H1 (cell line): ENCODE measurements at regions not wholly inside any gene's neighbourhood (a gene's known extent, or its start where the extent isn't known, plus 50 kb on each side); places are given as distances from the start of the nearest gene placed in this dataset.

ENCODE experiments used
- CTCF ChIA-PET: fragments of 300-600 bp; sonication (Branson Sonifier 250); formaldehyde crosslinking; loops from one replicate; lab custom pipeline; 2021; ENCODE audit not compliant: partially characterized antibody; lab: Charles Lee
- POLR2A ChIA-PET: fragments of 300-600 bp; sonication (Branson Sonifier 250); formaldehyde crosslinking; loops from one replicate; lab custom pipeline; 2021; ENCODE audit warnings: inconsistent platforms; ENCODE audit not compliant: partially characterized antibody; lab: Charles Lee
- DNase-seq, 2 experiments: peaks; one replicate each; pipeline versions ENCODE4 v3.0.0 to v3.0.0-alpha.2; 2010 to 2022; ENCODE audit warnings: low spot score in 2 of 2, low read depth in 1 of 2, mixed read lengths in 1 of 2
- FAIRE-seq: peaks from 2 replicates; lab custom pipeline; 2011; peaks lifted over from hg19 to GRCh38; lab: Jason Lieb, UNC
- H2AFZ ChIP-seq: 2 replicates; pipeline ENCODE4 v1.8.1; 2012; ENCODE audit warnings: low read length, inconsistent platforms
- H2AK5ac ChIP-seq: 2 replicates; pipeline ENCODE4 v1.6.1; 2013; ENCODE audit warnings: low read depth, low read length
- H2BK120ac ChIP-seq: replicated peaks from 2 replicates; pipeline ENCODE3; 2013; ENCODE audit warnings: low read depth, low read length, inconsistent platforms
- H2BK12ac ChIP-seq: 2 replicates; pipeline ENCODE4 v1.6.1; 2013; ENCODE audit warnings: low read depth, low read length
- H2BK15ac ChIP-seq: 2 replicates; pipeline ENCODE4 v1.6.1; 2013; ENCODE audit warnings: low read length
- H2BK20ac ChIP-seq: 2 replicates; pipeline ENCODE4 v1.6.1; 2013; ENCODE audit warnings: low read length
- H2BK5ac ChIP-seq: 2 replicates; pipeline ENCODE4 v1.6.1; 2013; ENCODE audit warnings: low read depth, low read length
- H3K14ac ChIP-seq: 2 replicates; pipeline ENCODE4 v1.6.1; 2013; ENCODE audit warnings: inconsistent platforms; ENCODE audit not compliant: insufficient read length
- H3K18ac ChIP-seq: 2 replicates; pipeline ENCODE4 v1.6.1; 2013; ENCODE audit warnings: low read length; ENCODE audit errors: extremely low read depth
- H3K23ac ChIP-seq: 2 replicates; pipeline ENCODE4 v1.6.1; 2013; ENCODE audit warnings: inconsistent platforms; ENCODE audit not compliant: insufficient read length
- H3K23me2 ChIP-seq: 2 replicates; pipeline ENCODE4 v1.6.1; 2013; ENCODE audit warnings: low read depth, low read length
- H3K27ac ChIP-seq: 2 replicates; pipeline ENCODE4 v1.6.1; 2011; ENCODE audit warnings: low read depth, low read length, inconsistent platforms
- H3K27me3 ChIP-seq, 4 experiments: replicated peaks in 1 of 4; 1 replicate in 1 of 4; 2 replicates in 3 of 4; pipeline versions ENCODE4 v1.6.1 to v1.8.1; 2011 to 2013; ENCODE audit warnings: low read length in 3 of 4, mild to moderate bottlenecking in 3 of 4, inconsistent platforms in 2 of 4, mixed read lengths in 2 of 4, moderate library complexity in 1 of 4; ENCODE audit not compliant: control insufficient read depth in 3 of 4, insufficient read depth in 3 of 4; ENCODE audit errors: extremely low read depth in 1 of 4
- H3K36me3 ChIP-seq, 4 experiments: 2 replicates each; pipeline versions ENCODE4 v1.6.1 to v1.8.1; 2011 to 2013; ENCODE audit warnings: mild to moderate bottlenecking in 4 of 4, low read length in 3 of 4, moderate library complexity in 2 of 4, control low read depth in 1 of 4, inconsistent platforms in 1 of 4; ENCODE audit not compliant: insufficient read depth in 4 of 4, control insufficient read depth in 2 of 4
- H3K4ac ChIP-seq: replicated peaks from 2 replicates; pipeline ENCODE3; 2013; ENCODE audit warnings: low read length, low read depth, mixed read lengths, inconsistent platforms; ENCODE audit not compliant: insufficient read length
- H3K4me1 ChIP-seq, 4 experiments: replicated peaks in 1 of 4; 1 replicate in 1 of 4; 2 replicates in 3 of 4; pipeline versions ENCODE4 v1.6.1 to v1.8.1; 2011 to 2013; ENCODE audit warnings: low read length in 3 of 4, inconsistent platforms in 2 of 4, mixed read lengths in 1 of 4; ENCODE audit not compliant: insufficient read depth in 4 of 4, control insufficient read depth in 3 of 4
- H3K4me2 ChIP-seq, 2 experiments: 2 replicates each; pipeline versions ENCODE4 v1.6.1 to v1.8.1; 2011 to 2013; ENCODE audit warnings: low read depth in 2 of 2, low read length in 2 of 2, control low read depth in 1 of 2, inconsistent platforms in 1 of 2, mild to moderate bottlenecking in 1 of 2; ENCODE audit not compliant: insufficient read depth in 1 of 2
- H3K4me3 ChIP-seq, 4 experiments: fragments of 200-600, 300-600 bp in 1 of 4; sonication (generic), shearing (Covaris generic), sonication (Bioruptor Twin) in 1 of 4; 2 replicates each; pipeline versions ENCODE4 v1.5.1 to v1.8.1; 2011 to 2016; ENCODE audit warnings: low read length in 4 of 4, low read depth in 3 of 4, control low read depth in 2 of 4, inconsistent platforms in 2 of 4, mild to moderate bottlenecking in 2 of 4, mixed read lengths in 1 of 4, moderate library complexity in 1 of 4; ENCODE audit not compliant: insufficient read depth in 2 of 4; ENCODE audit errors: extremely low read depth in 1 of 4
- H3K56ac ChIP-seq: replicated peaks from 2 replicates; pipeline ENCODE3; 2013; ENCODE audit warnings: low read depth, mild to moderate bottlenecking, mixed read lengths, low read length, inconsistent platforms; ENCODE audit not compliant: insufficient read length
- H3K79me1 ChIP-seq: 2 replicates; pipeline ENCODE4 v1.6.1; 2013; ENCODE audit warnings: low read depth, low read length, control low read depth
- H3K79me2 ChIP-seq, 2 experiments: 2 replicates each; pipeline versions ENCODE4 v1.6.1 to v1.8.1; 2012 to 2013; ENCODE audit warnings: low read length in 2 of 2, mild to moderate bottlenecking in 2 of 2, inconsistent platforms in 1 of 2; ENCODE audit not compliant: insufficient read depth in 2 of 2, control insufficient read depth in 1 of 2
- H3K9ac ChIP-seq, 4 experiments: replicated peaks in 1 of 4; 1 replicate in 1 of 4; 2 replicates in 3 of 4; pipeline versions ENCODE4 v1.6.1 to v1.8.1; 2011 to 2013; ENCODE audit warnings: low read depth in 3 of 4, low read length in 3 of 4, control low read depth in 2 of 4, mild to moderate bottlenecking in 2 of 4, moderate library complexity in 2 of 4, inconsistent platforms in 1 of 4; ENCODE audit errors: extremely low read depth in 1 of 4
- H3K9me3 ChIP-seq, 2 experiments: 2 replicates each; pipeline versions ENCODE4 v1.6.1 to v1.8.1; 2012 to 2013; ENCODE audit warnings: mild to moderate bottlenecking in 2 of 2, moderate library complexity in 2 of 2, control low read depth in 1 of 2, inconsistent platforms in 1 of 2, low read depth in 1 of 2, low read length in 1 of 2, mixed read lengths in 1 of 2; ENCODE audit not compliant: insufficient read depth in 2 of 2
- H4K20me1 ChIP-seq, 2 experiments: replicated peaks in 1 of 2; 2 replicates each; pipeline versions ENCODE3 to v1.8.1; 2011 to 2013; ENCODE audit warnings: inconsistent platforms in 2 of 2, low read length in 2 of 2, mild to moderate bottlenecking in 1 of 2; ENCODE audit not compliant: insufficient read depth in 2 of 2, control insufficient read depth in 1 of 2
- H4K5ac ChIP-seq: 2 replicates; pipeline ENCODE4 v1.6.1; 2013; ENCODE audit warnings: low read length, low read depth, mixed read lengths, inconsistent platforms; ENCODE audit not compliant: insufficient read length
- H4K8ac ChIP-seq: 2 replicates; pipeline ENCODE4 v1.8.0; 2013; ENCODE audit warnings: mild to moderate bottlenecking, moderate library complexity, low read length, inconsistent platforms; ENCODE audit not compliant: insufficient read depth; ENCODE audit errors: extremely low read depth
- H4K91ac ChIP-seq: replicated peaks from 2 replicates; pipeline ENCODE3; 2013; ENCODE audit warnings: low read length, mixed read lengths, inconsistent platforms; ENCODE audit not compliant: insufficient read length
- SIRT6 ChIP-seq: IDR thresholded peaks from one replicate; pipeline ENCODE4 v1.7.1; 2012; ENCODE audit warnings: low read length, inconsistent platforms
- SP1 ChIP-seq: IDR thresholded peaks from 2 replicates; pipeline ENCODE4 v1.6.1; 2011; ENCODE audit warnings: low read depth, low read length
- SP2 ChIP-seq: IDR thresholded peaks from 2 replicates; pipeline ENCODE4 v1.6.1; 2012; ENCODE audit warnings: mild to moderate bottlenecking, low read length, inconsistent platforms
- TAF1 ChIP-seq: IDR thresholded peaks from 2 replicates; pipeline ENCODE4 v1.6.1; 2011; ENCODE audit warnings: mild to moderate bottlenecking, low read depth, low read length
- WGBS, 2 experiments: shearing (Covaris generic) in 1 of 2; methylation state at CpG; one replicate each; pipeline versions ENCODE4 v1.1.6 to v1.1.7; 2013 to 2015; ENCODE audit warnings: low lambda C conversion rate in 2 of 2, mixed read lengths in 2 of 2, inconsistent platforms in 1 of 2, low coverage in 1 of 2, missing lambda C conversion rate in 1 of 2; ENCODE audit not compliant: insufficient replicate concordance in 2 of 2, insufficient coverage in 1 of 2, insufficient read length in 1 of 2; ENCODE audit errors: extremely low coverage in 1 of 2, missing lambda C conversion rate in 1 of 2; 5-methylcytosine and 5-hydroxymethylcytosine counted together

- no peak overlapping the region for H3K4me3 ChIP-seq
- H2BK120ac ChIP-seq = no peak overlapping the region
- no peak for TF ChIP-seq SP1
- no peak for TF ChIP-seq TAF1
- TF ChIP-seq SP2 = no peak
- TF ChIP-seq SIRT6 = no peak
- DNase-seq = no peak
- no peak overlapping the region for H4K91ac ChIP-seq
- no peak overlapping the region for H4K8ac ChIP-seq
- no peak overlapping the region for H3K27ac ChIP-seq
- peaks cover 18 to 23% (median 21%) of the 10 kb centered on the region in 4 experiments for H3K4me1 ChIP-seq
- H2AK5ac ChIP-seq = no peak overlapping the region
- H3K4ac ChIP-seq = no peak overlapping the region
- H2AFZ ChIP-seq = no peak overlapping the region
- no peak overlapping the region for H3K18ac ChIP-seq
- WGBS, 2 experiments = 83% methylated on average over 9 of the region's 9 CpGs; no CpG with 5 or more reads in 1 of the 2 experiments
- no peak overlapping the region for H2BK5ac ChIP-seq
- no peaks in the 10 kb centered on the region for H3K79me2 ChIP-seq
- H3K4me2 ChIP-seq = no peak overlapping the region
- no peak overlapping the region for H3K14ac ChIP-seq
- POLR2A ChIA-PET = interaction anchor here (1.3 kb wide), 1 partner anchor 10 kb away, joined by 8 read pairs; no protein-coding TSS in a partner anchor
- CTCF ChIA-PET = interaction anchor here (0.6 to 2.6 kb wide), 4 partner anchors 10 to 409 kb away, joined by 3 to 7 read pairs (median 3); no protein-coding TSS in a partner anchor
- H3K9ac ChIP-seq = no peak overlapping the region
- H3K9me3 ChIP-seq = no peaks in the 10 kb centered on the region
- no peak overlapping the region for H2BK12ac ChIP-seq
- no peak for FAIRE-seq
- H3K23ac ChIP-seq = no peak overlapping the region
- H2BK15ac ChIP-seq = no peak overlapping the region
- H3K56ac ChIP-seq = no peak overlapping the region
- no peaks in the 10 kb centered on the region for H3K36me3 ChIP-seq
- peaks cover 0 to 3% (median 0%) of the 10 kb centered on the region in 4 experiments; a peak in 1 of 7 replicates for H3K27me3 ChIP-seq
- H4K20me1 ChIP-seq = no peaks in the 10 kb centered on the region
- no peaks in the 10 kb centered on the region for H3K79me1 ChIP-seq
- H3K23me2 ChIP-seq = no peaks in the 10 kb centered on the region
- H2BK20ac ChIP-seq = no peak overlapping the region
- H4K5ac ChIP-seq = no peak overlapping the region
Measured at GRCh38 chr10:78549140-78549935, 515.7 kb downstream of the RPS24 start.
